ENCODE measurements at regions not wholly inside any gene's neighbourhood (a gene's known extent, or its start where the extent isn't known, plus 50 kb on each side); places are given as distances from the start of the nearest gene placed in this dataset.

DNA sequence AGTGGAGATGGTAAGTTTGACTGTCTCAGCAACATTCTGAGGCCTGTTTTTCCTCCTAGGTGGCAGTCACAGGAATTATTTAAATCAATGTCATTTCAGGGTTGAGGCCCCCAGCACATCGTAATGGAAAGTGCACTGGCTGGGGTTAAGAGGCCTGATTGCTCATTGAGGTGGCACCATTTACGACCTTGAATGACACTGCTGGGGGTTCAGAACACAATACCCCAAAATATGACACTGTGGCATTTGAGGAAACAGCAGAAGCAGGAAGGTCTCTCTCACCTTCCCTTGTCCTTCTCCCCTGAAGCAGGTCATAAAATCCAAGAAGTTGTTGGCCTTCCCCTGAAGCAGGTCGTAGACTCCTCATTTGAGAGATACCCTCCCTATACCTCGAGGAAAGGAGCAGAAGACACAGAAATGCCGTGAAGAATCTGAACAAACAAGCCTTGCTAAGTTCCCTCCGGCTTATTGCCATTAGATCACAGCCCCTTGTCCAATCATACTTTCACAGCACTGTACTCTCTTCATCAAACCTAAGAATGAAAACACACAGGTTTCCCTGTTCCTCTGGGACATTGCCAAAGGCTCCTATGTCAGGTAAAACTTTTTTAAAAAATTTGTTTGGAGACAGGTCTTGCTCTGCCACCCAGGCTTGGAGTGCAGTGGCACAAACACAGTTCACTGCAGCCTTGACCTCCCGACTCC lies 71.3 kb downstream of the S1PR1 start:
- H3K9me3 ChIP-seq = no peaks in the 10 kb centered on the region
- no peaks in the 10 kb centered on the region for H3K27me3 ChIP-seq
- no peak for DNase-seq (ENCODE audit: low spot score)
- no peak overlapping the region for H3K27ac ChIP-seq
- TF ChIP-seq, protein P1, sequence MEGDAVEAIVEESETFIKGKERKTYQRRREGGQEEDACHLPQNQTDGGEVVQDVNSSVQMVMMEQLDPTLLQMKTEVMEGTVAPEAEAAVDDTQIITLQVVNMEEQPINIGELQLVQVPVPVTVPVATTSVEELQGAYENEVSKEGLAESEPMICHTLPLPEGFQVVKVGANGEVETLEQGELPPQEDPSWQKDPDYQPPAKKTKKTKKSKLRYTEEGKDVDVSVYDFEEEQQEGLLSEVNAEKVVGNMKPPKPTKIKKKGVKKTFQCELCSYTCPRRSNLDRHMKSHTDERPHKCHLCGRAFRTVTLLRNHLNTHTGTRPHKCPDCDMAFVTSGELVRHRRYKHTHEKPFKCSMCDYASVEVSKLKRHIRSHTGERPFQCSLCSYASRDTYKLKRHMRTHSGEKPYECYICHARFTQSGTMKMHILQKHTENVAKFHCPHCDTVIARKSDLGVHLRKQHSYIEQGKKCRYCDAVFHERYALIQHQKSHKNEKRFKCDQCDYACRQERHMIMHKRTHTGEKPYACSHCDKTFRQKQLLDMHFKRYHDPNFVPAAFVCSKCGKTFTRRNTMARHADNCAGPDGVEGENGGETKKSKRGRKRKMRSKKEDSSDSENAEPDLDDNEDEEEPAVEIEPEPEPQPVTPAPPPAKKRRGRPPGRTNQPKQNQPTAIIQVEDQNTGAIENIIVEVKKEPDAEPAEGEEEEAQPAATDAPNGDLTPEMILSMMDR (IDR thresholded peaks at IDR 0.05) = no peak
- no peak overlapping the region for H3K4me3 ChIP-seq
- peaks cover 0 to 10% of the 10 kb centered on the region in 2 donors for H3K4me1 ChIP-seq
- no peaks in the 10 kb centered on the region for H3K36me3 ChIP-seq

DNA sequence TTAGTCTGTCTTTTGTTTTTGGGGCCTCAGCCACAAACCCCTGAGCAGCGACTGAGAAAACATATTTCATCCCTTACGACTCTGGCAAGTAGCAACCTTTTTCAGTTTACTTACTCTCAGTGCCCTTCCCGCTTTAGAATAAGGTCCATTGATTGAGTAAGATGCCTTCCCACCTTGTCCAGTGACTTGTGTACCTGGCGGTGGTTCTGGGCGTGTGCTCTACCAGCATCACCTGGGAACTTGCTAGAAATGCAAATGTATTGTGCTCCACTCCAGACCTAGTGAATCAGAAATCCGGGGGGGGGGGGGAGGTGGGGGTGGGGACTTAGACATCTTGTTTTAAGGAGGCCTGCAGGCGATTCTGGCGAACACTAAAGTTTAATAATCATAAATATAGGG lies 72.1 kb downstream of the S1PR1 start:
- no peak overlapping the region for H3K27ac ChIP-seq
- TF ChIP-seq, protein P1 (IDR thresholded peaks at IDR 0.05) = no peak
- no peaks in the 10 kb centered on the region for H3K27me3 ChIP-seq
- no peak overlapping the region for H3K4me3 ChIP-seq
- no peaks in the 10 kb centered on the region for H3K36me3 ChIP-seq
- H3K9me3 ChIP-seq = no peaks in the 10 kb centered on the region
- peaks cover 0 to 8% of the 10 kb centered on the region in 2 donors for H3K4me1 ChIP-seq
- no peak for DNase-seq (ENCODE audit: low spot score)

- Histone ChIP-seq H3K27me3 (no peaks in the 10 kb centered on the region), H3K9me3 (no peaks in the 10 kb centered on the region), H3K4me1 (peaks cover 0 to 8% of the 10 kb centered on the region in 2 donors), H3K36me3 (no peaks in the 10 kb centered on the region), H3K27ac (no peak overlapping the region), H3K4me3 (peak overlapping the region; percentile 26 to 45)
- TF ChIP-seq, protein P1 (IDR thresholded peaks at IDR 0.05) = peak; percentile 49 to 90
- DNase-seq (ENCODE audit: low spot score) = no peak
Measured at GRCh38 chr1:101309334-101310311, 72.8 kb downstream of the S1PR1 start.

GRCh38 chr1:101310506-101310905 lies 73.7 kb downstream of the S1PR1 start:
- TF ChIP-seq, protein P1 (IDR thresholded peaks at IDR 0.05) = no peak
- H3K4me3 ChIP-seq = no peak overlapping the region
- H3K27ac ChIP-seq = no peak overlapping the region
- H3K27me3 ChIP-seq = no peaks in the 10 kb centered on the region
- H3K9me3 ChIP-seq = no peaks in the 10 kb centered on the region
- H3K36me3 ChIP-seq = no peaks in the 10 kb centered on the region
- DNase-seq (ENCODE audit: low spot score) = no peak
- H3K4me1 ChIP-seq = peaks cover 0 to 8% of the 10 kb centered on the region in 2 donors

DNA sequence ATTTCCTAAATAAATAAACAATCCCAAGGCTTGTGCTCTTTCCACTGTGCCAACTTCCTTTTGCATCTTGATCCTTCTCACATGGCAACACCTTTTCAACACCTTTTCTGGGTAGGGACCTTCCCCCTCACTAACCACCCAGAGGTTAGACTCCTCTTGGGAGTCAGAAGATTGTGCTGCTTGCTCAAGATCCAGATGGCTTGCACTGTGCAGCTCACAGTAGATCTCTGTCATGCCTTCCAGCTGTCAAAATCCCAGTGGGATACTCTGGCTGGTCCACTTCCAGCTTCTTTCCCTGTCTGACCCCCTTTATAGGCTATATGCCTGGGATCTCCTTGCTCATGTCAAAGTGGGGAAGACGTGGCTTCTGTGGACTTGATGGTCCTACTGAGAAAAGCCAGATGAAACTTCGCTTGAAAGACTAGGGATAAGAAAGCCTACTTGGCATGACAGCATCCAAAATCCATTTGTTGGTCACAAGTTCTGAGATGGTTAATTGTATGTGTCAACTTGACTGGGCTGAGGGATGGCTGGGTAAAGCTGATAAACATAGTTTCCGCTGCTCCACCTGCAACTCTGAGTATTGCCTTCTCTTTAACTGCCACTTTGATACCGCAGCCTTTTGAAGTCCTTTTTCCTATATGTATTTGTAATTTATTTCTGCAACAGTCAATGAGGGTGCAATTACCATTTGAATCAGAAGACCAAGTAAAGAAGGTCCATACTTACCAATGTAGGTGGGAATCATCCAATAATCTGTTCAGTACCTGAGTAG lies 74.5 kb downstream of the S1PR1 start:
- Histone ChIP-seq H3K9me3 (no peaks in the 10 kb centered on the region), H3K4me3 (no peak overlapping the region), H3K27ac (no peak overlapping the region), H3K4me1 (peaks cover 0 to 8% of the 10 kb centered on the region in 2 donors), H3K27me3 (no peaks in the 10 kb centered on the region), H3K36me3 (no peaks in the 10 kb centered on the region)
- TF ChIP-seq, protein P1 (IDR thresholded peaks at IDR 0.05) = no peak
- DNase-seq (ENCODE audit: low spot score) = no peak
